NCI-H187 treated with DMSO at 0.1 percent for 48 hours (cell line): ENCODE measurements at regions not wholly inside any gene's neighbourhood (a gene's known extent, or its start where the extent isn't known, plus 50 kb on each side); places are given as distances from the start of the nearest gene placed in this dataset.
"Not testable (repeated sequence)": the region's sequence is repeated elsewhere in the genome, so short reads cannot be mapped to it uniquely, and the experiment has no call there.

Experiments used
- DNase-seq: peaks from one replicate; lab custom pipeline; 2025; lab: John Stamatoyannopoulos, UW

DNA sequence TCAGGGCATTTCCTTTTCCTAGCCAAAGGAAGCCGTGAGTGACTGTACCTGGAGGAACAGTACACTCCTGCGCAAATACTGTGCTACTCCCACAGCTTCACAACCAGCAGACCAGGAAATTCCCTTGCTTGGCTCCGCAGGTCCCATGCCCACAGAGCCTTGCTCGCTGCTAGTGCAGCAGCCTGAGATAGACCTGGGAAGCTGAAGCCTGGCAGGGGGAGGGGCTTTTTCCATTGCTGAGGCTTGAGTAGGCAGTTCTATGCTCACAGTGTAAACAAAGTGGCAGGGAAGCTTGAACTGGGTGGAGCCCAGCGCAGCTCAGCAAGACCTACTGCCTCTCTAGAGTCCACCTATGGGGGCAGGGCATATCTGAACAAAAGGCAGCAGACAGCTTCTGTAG is 291.2 kb downstream of the HGF start:
- no peak for DNase-seq

DNA sequence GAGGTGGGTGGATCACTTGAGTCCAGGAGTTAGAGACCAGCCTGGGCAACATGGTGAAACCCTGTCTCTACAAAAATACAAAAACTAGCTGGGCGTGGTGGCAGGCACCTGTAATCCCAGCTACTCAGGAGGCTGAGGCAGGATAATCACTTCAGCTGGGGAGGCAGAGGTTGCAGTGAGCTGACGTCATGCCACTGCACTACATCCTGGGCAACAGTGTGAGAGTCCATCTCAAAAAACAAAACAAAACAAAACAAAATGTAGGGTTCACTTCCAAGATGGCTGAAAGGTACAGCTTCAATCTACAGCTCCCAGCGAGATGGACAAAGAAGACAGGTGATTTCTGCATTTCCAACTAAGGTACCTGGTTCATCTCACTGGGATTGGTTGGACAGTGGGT is 291.6 kb downstream of the HGF start:
- not testable (repeated sequence) for DNase-seq

DNA sequence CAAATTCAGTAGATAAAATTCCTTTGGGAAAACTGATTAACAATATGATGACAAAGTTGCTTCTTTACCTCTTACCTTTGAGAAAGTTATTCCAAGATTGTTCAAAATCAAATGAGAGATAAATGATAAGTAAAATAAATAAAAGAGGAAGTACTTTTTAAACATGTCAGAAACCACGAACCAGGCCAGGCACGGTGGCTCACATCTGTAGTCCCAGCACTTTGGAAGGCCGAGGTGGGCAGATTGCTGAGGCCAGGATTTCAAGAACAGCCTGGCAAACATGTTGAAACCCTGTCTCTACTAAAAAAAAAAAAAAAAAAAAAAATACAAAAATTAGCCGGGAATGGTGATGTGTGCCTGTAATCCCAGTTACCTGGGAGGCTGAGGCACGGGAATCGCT is 296.6 kb downstream of the HGF start:
- DNase-seq, result no peak

DNA sequence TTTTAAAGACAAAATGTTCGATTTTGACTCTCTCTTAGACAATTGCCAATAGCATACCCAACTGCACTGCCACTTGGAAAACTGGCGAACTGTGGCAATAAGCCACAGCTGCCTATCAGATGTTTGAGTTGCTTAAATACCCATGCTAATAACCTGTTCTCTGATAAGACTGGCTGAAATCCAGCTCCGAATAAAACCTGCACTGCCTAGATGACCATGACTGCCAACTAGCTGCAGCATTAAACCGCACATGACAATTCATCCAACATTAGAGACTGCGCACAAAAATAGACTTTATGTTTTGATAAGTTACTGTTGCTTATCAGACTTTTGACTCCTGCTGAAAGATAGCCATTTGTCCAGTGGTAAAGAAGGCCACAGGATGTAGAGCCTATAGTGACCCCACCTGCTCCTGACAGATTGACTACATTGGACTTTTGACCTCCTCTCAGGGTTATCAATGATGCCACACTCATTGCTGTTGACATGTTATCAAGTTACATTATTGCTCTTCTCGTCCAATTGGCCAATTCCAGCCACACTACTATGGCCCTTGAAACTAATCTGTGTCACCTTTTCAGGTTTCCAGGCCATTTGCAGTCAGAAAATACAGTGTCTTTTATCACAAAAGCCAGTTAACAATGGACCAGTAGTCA is 299.0 kb downstream of the HGF start:
- no peak for DNase-seq

DNA sequence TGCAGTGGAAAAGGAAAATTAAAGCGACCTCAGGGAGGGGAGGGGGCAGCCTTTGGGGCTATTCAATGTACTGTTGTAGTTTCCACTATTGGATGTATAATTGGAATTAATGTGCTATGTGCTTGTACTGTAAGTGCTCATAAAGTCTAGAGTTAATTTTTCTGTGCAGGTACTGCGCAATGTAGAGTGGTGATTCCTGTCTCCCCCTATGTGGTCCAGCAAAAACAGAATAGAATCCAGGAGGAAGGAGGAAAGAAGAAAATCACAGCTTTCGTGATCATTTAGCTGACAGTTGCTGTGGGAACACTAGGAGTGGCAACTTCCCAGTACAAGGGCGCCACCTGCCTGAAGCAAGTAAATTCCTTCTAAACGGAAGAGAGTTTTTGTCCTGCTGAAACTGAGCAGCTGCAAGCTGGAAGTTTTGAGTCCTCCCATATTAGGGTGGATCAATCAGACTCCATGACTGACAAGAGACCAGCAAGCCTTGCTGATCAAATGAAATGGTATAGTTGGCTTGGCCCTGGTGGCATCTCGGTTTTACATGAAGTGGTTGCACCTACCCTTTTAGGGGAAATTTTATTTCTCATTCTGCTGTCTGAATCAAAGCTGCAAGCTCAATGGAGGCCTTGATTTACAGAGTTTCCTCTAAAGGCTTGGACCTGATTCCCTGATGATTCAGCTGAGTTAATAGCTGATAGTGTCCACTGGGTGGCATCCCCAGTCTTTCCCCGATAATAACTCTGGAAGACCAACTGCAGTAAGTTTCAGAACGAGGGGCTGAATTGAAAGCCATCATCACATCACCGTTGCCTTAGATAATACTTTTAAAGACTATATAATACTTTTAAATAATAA is 299.8 kb downstream of the HGF start:
- DNase-seq, result peak; percentile 44

DNA sequence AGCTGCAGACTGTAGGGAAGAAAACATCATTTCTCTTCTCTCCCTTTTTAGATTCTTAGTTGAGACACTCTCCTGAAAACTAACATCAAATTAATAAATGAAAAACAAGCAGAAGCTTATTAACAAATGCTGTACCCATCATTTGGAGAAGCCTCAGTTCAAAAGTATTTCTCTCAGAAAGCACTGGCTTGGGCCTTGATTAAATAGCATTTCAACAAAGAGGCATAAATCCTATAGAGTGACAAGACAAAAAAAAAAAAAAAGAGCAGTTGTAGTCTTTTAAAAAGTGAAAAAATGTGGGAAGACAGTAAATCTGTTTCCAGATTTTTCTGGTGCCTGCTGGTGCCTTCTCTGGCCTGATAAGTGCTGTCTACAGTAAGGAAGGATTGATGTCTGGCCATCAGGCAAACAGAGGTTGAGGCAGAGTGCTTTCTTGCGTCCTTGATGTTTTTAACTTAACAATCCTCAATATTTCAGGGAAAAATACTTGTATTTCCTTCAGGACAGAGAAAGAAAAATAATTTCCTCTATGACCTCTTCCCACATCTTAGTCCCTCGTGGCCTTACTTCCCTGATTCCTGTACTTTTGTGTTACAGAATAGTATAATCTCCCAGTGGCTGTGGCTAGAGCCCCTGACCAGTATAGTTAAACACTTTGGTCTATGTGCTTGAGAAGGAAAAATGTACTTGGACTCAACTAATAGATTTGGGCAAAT is 300.5 kb downstream of the HGF start:
- no peak for DNase-seq

DNA sequence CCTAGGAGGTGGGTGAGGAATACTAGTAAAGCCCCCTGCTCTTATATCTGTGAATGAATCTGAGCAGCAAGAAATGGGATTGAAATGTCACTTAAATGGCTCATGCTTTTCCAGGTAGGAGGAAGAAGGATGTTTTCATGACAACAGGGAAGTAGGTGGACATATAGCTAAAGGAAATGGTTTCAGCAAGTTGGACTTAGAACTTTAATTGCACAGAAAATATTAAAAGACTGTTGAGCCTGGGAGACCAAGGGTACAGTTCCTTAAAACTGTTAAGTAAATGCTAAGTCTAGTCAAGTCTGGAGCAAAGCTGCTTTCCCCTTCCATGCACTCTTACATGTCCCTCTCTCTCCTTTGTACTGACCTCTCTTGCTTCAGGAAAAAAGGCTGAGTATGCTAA is 301.3 kb downstream of the HGF start:
- DNase-seq, result no peak

DNA sequence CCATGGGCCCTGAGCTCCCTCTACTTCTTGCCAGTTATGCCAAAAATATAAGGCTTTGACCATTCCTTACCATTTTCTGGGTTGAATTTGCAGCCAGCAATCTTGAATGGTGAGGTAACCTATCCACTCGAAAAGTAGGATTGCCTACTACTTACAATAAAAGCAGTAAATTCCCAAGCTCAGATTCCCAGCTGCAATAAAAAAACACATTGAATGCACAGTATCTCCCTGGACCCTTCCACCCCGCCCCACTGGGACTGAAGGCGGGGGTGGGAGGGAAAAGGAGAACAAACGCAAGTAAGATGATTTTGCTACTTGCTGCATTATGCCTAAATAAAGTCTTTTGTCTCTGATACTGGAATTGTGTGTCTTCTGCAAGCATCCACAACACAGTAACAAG is 301.9 kb downstream of the HGF start:
- DNase-seq, result no peak

DNA sequence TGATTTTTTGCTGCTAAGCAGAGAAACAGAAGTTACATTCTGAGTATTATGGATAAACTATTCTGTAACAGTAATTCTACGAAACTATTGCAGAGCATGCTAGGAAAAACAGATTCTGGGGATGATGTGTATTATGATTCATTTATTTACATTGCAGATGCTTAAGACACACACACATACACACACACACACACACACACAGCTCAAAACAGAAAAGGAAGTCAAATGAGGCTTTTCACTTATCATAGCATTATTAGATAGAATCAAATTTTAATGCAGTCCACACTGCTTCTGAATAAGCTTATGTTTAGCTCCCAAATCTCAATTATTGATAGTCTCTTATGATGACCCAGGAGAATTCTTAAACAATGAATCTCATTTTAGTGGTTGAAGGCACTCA is 307.2 kb downstream of the HGF start:
- no peak for DNase-seq

DNA sequence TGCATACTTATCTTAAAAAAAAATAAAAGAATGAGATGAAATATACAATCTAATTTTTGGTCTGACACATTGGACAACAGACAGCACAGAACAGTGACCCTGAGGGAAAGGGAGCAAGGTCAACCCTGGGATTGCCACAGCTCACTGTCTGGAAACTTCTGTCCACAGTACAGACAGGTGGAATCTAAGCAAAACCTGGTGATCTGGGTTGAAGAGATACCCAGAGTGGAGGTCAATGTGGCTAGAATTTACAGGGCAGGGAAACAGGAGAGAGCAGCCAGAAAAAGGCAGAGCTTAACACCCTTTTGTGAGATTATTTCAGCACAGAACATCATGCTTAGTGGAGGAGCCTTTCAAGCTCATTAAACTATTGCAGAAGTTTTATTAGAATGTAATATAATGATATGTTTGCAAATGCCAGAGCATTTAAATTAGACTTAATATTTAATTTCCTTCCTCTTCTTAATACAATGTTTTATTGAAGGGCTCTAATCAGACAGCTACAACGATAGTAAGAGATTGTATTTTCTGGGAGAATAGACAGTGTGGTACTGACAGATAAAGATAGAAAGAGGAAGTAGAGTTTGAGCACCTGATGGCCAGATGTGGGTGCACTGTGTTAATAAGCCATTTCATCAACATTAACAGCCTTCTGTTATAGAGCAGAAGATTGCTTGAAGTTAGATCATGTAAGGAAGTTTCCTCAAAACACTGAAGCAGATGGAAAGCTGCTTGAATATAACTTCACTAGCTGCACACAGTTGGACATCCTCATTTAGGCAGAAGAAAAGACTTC is 309.4 kb downstream of the HGF start:
- DNase-seq, result no peak

DNA sequence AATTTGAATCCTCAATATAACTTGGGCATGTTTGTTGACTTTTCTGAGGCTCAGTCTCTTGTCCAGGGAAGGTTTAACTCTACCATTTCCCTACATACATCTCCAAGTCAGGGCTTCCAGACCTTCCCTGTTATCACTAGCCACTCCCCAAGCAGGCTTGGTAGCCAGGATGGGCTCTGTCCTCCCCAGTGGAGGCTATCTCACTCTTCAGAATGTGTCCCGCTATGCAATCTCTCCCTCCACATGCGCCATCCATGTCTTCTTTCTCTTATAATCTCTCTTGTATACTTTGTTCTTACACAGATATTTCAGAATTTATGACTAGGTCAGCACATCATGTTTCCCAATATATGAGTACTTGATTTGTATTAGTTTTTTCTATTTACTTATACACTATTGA is 310.4 kb downstream of the HGF start:
- no peak for DNase-seq

DNA sequence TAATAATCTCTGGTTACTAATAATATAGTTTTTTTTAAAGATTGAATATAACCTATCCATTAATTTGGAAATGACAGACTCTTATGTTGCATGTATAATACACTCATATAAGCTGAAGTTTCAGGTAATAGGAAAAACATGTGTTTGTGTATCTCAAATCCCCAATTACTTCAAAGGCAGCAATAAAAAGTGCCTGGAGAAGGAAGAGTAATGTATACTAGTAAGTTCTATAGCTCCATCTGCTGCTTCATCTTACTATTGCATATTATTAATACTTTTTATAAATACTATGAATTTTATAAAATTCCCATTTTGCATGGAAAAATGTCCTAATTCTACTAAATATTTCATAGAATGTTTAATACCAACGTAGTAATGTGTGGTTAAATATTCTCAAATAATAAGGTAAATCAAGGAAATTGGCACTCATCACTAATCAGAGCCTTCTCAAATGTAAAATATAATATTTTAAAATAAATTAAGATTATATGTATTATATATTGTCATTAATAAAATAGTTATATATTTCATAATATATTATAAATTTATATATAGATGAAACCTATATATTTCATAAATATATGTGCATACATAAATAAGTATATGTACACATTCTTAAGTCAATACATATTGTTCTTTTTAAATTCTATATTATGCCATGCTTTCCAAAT is 311.9 kb downstream of the HGF start:
- DNase-seq, result no peak

DNA sequence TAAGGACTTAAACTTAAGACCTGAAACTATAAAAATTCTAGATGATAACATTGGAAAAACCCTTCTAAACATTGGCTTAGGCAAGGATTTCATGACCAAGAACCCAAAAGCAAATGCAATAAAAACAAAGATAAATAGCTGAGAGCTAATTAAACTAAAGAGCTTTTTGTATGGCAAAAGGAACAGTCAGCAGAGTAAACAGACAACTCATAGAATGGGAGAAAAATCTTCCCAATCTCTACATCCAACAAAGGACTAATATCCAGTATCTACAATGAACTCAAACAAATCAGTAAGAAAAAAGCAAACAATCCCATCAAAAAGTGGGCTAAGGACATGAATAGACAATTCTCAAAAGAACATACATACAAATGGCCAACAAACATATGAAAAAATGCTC is 316.1 kb downstream of the HGF start:
- DNase-seq, result not testable (repeated sequence)

DNA sequence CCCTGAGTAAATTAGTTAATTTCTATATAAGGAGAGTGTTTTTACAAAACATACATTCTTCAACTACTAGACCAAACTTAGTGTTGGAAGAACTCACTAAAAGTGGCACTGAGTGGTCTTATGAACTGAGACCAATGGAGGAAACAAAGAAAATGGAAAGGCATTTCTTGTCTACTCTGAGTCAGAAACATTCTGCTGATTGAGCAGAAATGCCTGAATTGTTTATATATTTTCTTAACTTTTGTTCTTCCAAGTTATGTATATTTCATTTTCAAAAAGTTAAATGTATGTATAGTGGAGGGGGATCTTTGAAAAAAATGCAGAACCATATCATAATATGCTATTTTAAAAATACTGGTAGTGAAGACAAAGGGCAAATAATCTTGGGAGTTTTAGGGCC is 320.7 kb downstream of the HGF start:
- DNase-seq, result no peak

DNA sequence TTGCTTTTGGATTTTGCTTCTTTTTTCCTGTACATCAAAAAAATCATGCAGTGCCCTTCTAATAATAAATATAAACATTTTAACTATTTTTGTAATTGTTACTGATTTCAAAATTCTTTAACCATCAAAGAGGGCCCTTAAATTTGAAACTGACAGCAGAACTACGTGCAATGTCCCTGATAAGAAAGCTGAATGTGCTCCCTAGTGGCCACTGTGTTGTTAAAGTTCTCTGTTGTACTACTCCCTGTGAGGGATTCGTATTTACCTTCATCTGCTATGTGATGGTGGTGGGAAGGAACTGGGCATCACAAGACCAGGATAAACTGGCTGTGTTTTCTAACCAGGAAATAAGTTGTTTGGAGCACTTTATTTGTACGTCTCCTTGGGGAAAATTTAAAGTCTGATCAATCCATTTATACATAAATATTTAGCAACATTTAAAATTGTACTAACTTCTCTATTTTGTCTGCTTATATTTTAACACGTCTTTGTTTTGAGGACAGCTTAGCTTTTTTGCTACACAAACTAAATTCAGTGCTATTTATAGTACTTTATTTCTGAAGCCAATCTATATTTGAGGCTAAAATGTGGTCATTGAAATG is 322.4 kb downstream of the HGF start:
- DNase-seq, result no peak

DNA sequence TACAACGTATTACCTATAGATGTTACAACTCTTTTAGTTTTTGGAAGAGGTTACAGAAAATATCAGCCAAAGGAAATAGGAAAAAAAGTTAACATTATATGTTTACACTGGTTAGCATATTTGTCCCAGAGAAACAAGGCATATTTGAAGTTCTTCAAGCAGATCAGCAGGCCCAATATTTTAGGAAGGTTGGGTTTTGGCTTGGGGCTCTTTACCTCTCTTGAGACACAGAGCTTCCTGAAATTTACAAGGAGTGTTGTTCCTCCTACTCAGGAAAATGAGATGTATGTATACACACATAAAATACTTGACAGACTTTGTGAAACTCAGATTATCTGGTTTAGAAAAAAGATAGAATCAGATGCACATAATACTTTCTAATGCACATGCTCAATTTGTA is 323.6 kb downstream of the HGF start:
- DNase-seq, result no peak

DNA sequence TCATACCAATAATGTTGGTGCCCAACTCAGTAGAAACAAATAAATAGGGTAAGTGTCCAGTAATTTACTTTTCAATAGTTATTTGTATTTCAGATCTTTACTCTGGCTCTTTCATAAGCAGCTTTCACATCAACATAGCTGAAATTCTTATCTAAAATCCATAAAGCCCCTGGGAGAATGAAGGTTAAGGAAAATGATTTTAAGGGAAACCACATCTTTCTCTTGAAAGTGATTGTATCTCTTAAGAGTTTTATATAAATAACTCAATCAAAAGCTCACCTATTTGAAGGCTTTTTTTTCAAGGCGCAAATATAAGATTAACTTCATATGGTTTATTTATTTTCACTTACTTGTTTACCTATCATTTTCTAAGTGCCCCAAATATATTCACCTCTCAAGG is 324.4 kb downstream of the HGF start:
- no peak for DNase-seq

DNA sequence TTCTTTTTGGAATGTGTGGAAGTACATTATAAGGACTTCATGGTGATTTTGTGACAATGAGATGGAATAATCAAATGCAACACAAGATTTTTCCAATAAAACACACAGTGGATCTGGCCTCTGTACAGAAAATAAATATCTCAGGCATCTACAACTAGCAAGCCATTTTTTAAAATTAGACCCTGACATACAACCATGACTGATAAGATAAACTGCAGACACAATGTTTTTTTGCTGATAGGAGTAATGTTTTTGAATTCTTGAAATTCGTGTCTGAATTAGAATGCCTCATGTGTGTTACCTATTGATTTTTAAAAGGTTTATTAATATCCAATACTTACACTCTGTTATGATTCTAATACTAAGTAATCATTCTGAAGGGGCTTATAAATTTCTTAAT is 328.1 kb downstream of the HGF start:
- no peak for DNase-seq

DNA sequence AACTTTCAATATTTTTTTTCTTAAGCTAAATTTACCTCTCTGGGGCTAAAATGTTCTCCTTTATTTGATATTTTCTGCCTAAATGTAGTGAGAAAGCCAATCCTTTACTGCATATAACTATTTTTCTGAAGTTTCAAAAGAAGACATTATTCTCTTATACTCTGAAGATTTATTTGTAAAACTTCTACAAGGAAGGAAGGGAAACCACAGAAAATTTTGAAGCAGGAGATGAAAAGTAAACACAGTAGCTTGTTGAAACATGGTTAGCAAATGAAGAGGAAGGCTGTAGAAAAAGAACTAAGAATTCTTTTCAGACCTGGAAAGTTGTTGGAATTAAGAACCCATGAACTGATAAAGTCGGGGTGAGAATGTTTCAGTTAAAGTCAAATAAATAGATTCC is 330.3 kb downstream of the HGF start:
- DNase-seq, result no peak

DNA sequence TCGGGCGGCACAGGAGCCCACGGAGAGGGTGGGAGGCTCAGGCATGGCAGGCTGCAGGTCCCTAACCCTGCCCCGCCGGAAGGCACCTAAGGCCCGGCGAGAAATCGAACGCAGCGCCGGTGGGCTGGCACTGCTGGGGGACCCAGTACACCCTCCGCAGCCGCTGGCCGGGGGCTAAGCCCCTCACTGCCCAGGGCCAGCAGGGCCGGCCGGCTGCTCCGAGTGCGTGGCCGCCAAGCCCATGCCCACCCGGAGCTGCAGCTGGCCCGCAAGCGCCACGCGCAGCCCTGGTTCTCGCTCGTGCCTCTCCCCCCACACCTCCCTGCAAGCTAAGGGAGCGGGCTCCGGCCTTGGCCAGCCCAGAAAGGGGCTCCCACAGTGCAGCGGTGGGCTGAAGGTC is 332.7 kb downstream of the HGF start:
- not testable (repeated sequence) for DNase-seq

DNA sequence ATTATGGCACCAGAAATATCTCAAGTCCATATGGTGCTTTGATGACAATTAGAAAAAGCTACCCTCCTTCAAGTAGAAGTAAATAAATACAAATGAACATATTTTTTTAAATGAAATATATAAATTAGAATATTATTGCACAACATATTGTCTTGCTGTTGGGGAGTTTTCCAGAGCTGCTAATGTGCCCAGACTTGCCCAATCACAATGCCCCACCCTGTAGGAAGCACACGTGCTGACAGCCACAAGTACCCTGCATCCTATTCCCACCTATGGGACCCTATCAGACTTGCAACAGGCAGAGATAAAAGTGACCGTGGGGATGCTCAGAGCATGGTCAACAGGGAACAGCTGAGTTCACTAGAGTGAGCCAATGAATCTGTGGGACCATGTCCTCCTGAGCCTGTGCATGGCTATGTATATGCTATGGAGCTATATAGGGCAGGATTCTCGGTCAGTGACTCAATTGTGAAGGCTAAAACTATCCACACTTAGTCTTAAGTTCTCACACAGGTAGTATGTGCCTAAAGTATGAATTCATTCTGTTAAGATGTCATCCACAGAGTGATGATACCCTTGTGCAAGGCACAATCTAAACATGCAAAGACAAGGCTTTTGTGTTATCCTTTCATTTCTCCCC is 336.0 kb downstream of the HGF start:
- DNase-seq, result no peak
